K562 (cell line): ENCODE measurements at regions not wholly inside any gene's neighbourhood (a gene's known extent, or its start where the extent isn't known, plus 50 kb on each side); places are given as distances from the start of the nearest gene placed in this dataset.

ENCODE experiments used
- ELF2 ChIP-seq: fragments of 250-450 bp; sonication (Bioruptor Pico); IDR thresholded peaks from 2 replicates; pipeline ENCODE4 v1.5.0; 2021; ENCODE audit warnings: mild to moderate bottlenecking
- ETV5 ChIP-seq: sonication (generic); formaldehyde crosslinking; IDR thresholded peaks from 2 replicates; pipeline ENCODE4 v1.4.0; 2020; ENCODE audit warnings: low read depth, mild to moderate bottlenecking, missing genetic modification reagents
- HMGN3 ChIP-seq: IDR thresholded peaks from 2 replicates; pipeline ENCODE4 v1.6.1; 2011; ENCODE audit warnings: borderline replicate concordance, low read depth, mild to moderate bottlenecking, mixed read lengths, low read length; ENCODE audit not compliant: insufficient read length; ENCODE audit errors: extremely low read depth
- HNRNPH1 ChIP-seq: fragments of 200-400 bp; formaldehyde crosslinking; optimal IDR thresholded peaks from 2 replicates; pipeline ENCODE3; 2017; ENCODE audit warnings: low read depth, mild to moderate bottlenecking, low read length, moderate library complexity
- MAZ ChIP-seq, 2 experiments: fragments of 450-650 bp in 1 of 2; sonication (generic) in 1 of 2; formaldehyde crosslinking; IDR thresholded peaks in 1 of 2; conservative IDR thresholded peaks in 1 of 2; 2 replicates each; pipeline versions ENCODE4 v1.4.0 to v1.5.0; 2020; ENCODE audit warnings: mild to moderate bottlenecking in 1 of 2, missing genetic modification reagents in 1 of 2
- MEIS2 ChIP-seq: fragments of 450-650 bp; IDR thresholded peaks from 2 replicates; pipeline ENCODE4 v1.6.1; 2014; ENCODE audit warnings: mild to moderate bottlenecking; ENCODE audit not compliant: partially characterized antibody
- RFX7 ChIP-seq: fragments of 250-450 bp; sonication (Bioruptor Pico); IDR thresholded peaks from 2 replicates; pipeline ENCODE4 v1.5.1; 2021; ENCODE audit warnings: mild to moderate bottlenecking
- TAF15 ChIP-seq: fragments of 200-400 bp; formaldehyde crosslinking; IDR thresholded peaks from 2 replicates; pipeline ENCODE4 v1.6.1; 2017; ENCODE audit warnings: mild to moderate bottlenecking, low read depth, low read length, moderate library complexity
- ZNF696 ChIP-seq: fragments of 250-450 bp; sonication (Bioruptor Pico); conservative IDR thresholded peaks from 2 replicates; pipeline ENCODE4 v1.4.0; 2020; ENCODE audit warnings: mild to moderate bottlenecking, moderate library complexity
- TF ChIP-seq, protein P1 (sequence below): fragments of 450-650 bp; IDR thresholded peaks from 2 replicates; pipeline ENCODE4 v1.7.0; 2016; ENCODE audit warnings: borderline replicate concordance
- TF ChIP-seq, protein P2 (sequence below): sonication (generic); formaldehyde crosslinking; IDR thresholded peaks from 2 replicates; pipeline ENCODE4 v1.8.0; 2022; ENCODE audit warnings: mild to moderate bottlenecking, missing genetic modification reagents
- TF ChIP-seq, protein P3 (sequence below): fragments of 450-650 bp; formaldehyde crosslinking; IDR thresholded peaks from 2 replicates; pipeline ENCODE4 v1.4.0; 2020; ENCODE audit warnings: mild to moderate bottlenecking, moderate library complexity
- TF ChIP-seq, protein P4 (sequence below): fragments of 450-650 bp; IDR thresholded peaks from 2 replicates; pipeline ENCODE4 v1.6.1; 2017; ENCODE audit warnings: mild to moderate bottlenecking, moderate library complexity
- TF ChIP-seq, protein P5 (sequence below): fragments of 250-450 bp; sonication (Bioruptor Pico); IDR thresholded peaks from 2 replicates; pipeline ENCODE4 v1.4.0; 2020

DNA sequence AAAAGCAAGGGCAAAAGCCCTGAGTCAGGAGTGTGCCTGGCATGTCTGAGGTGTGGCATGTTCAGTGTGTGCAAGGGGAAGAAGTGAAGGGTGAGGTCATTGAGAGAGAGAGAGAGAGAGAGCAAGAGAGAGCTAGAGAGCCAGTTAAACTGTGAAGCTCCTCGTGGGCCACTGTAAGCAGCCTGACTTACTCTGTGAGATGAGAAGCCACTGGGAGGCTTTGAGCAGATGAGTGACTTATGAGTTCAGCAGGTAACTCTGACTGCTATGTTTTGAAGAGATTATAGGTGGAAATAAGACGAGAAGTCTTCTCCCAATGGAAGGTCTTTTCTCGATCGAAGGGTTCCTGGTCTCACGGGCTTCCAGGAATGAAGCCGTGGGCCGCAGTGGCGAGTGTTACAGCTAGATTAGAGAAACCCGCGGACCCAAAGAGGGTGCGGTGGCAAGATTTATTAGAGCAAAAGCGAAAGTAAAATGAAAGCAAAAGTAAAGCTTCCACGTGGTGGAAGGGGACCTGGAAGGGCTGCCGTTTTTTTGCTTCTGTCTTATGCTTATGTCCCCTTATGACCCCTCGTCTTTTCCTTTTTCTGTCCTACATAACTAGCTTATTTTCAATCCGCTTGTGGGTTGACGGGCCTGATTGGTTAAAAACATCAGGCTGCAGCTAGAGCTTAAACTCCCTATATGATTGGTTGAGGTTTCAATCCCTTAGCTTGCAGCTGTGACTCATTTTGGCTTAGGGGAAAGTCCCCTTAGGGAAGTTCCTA is 323.1 kb upstream of the FAM78B start (continued):
- no peak for TF ChIP-seq HNRNPH1
- no peak for TF ChIP-seq TAF15
- TF ChIP-seq, protein P1, sequence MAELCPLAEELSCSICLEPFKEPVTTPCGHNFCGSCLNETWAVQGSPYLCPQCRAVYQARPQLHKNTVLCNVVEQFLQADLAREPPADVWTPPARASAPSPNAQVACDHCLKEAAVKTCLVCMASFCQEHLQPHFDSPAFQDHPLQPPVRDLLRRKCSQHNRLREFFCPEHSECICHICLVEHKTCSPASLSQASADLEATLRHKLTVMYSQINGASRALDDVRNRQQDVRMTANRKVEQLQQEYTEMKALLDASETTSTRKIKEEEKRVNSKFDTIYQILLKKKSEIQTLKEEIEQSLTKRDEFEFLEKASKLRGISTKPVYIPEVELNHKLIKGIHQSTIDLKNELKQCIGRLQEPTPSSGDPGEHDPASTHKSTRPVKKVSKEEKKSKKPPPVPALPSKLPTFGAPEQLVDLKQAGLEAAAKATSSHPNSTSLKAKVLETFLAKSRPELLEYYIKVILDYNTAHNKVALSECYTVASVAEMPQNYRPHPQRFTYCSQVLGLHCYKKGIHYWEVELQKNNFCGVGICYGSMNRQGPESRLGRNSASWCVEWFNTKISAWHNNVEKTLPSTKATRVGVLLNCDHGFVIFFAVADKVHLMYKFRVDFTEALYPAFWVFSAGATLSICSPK: no peak; the same call in 1 of the 2 replicates
- peak in 1 of 2 experiments; percentile 56; a peak in 3 of 4 replicates for TF ChIP-seq MAZ (CRISPR knock-in tag; conservative IDR thresholded peaks at IDR 0.05 in 1 of 2, IDR thresholded peaks at IDR 0.05 in 1 of 2)
- TF ChIP-seq ZNF696 (CRISPR knock-in tag): no peak
- TF ChIP-seq, protein P2, sequence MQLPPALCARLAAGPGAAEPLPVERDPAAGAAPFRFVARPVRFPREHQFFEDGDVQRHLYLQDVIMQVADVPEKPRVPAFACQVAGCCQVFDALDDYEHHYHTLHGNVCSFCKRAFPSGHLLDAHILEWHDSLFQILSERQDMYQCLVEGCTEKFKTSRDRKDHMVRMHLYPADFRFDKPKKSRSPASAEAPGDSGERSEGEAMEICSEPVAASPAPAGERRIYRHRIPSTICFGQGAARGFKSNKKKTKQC (CRISPR knock-in tag): no peak; the same call in 1 of the 2 replicates
- TF ChIP-seq, protein P3, sequence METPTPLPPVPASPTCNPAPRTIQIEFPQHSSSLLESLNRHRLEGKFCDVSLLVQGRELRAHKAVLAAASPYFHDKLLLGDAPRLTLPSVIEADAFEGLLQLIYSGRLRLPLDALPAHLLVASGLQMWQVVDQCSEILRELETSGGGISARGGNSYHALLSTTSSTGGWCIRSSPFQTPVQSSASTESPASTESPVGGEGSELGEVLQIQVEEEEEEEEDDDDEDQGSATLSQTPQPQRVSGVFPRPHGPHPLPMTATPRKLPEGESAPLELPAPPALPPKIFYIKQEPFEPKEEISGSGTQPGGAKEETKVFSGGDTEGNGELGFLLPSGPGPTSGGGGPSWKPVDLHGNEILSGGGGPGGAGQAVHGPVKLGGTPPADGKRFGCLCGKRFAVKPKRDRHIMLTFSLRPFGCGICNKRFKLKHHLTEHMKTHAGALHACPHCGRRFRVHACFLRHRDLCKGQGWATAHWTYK (CRISPR knock-in tag): no peak; the same call in 1 of the 2 replicates
- peak; percentile 19 for TF ChIP-seq HMGN3
- no peak for TF ChIP-seq RFX7 (CRISPR knock-in tag)
- TF ChIP-seq ELF2 (CRISPR knock-in tag): no peak; the same call in 1 of the 2 replicates
- TF ChIP-seq, protein P4, sequence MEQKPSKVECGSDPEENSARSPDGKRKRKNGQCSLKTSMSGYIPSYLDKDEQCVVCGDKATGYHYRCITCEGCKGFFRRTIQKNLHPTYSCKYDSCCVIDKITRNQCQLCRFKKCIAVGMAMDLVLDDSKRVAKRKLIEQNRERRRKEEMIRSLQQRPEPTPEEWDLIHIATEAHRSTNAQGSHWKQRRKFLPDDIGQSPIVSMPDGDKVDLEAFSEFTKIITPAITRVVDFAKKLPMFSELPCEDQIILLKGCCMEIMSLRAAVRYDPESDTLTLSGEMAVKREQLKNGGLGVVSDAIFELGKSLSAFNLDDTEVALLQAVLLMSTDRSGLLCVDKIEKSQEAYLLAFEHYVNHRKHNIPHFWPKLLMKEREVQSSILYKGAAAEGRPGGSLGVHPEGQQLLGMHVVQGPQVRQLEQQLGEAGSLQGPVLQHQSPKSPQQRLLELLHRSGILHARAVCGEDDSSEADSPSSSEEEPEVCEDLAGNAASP: no peak
- TF ChIP-seq ETV5 (CRISPR knock-in tag): 0 out of 2 replicates have a peak, but pooled peaks have one; percentile 39
- peak; percentile 97 for TF ChIP-seq MEIS2
- TF ChIP-seq, protein P5, sequence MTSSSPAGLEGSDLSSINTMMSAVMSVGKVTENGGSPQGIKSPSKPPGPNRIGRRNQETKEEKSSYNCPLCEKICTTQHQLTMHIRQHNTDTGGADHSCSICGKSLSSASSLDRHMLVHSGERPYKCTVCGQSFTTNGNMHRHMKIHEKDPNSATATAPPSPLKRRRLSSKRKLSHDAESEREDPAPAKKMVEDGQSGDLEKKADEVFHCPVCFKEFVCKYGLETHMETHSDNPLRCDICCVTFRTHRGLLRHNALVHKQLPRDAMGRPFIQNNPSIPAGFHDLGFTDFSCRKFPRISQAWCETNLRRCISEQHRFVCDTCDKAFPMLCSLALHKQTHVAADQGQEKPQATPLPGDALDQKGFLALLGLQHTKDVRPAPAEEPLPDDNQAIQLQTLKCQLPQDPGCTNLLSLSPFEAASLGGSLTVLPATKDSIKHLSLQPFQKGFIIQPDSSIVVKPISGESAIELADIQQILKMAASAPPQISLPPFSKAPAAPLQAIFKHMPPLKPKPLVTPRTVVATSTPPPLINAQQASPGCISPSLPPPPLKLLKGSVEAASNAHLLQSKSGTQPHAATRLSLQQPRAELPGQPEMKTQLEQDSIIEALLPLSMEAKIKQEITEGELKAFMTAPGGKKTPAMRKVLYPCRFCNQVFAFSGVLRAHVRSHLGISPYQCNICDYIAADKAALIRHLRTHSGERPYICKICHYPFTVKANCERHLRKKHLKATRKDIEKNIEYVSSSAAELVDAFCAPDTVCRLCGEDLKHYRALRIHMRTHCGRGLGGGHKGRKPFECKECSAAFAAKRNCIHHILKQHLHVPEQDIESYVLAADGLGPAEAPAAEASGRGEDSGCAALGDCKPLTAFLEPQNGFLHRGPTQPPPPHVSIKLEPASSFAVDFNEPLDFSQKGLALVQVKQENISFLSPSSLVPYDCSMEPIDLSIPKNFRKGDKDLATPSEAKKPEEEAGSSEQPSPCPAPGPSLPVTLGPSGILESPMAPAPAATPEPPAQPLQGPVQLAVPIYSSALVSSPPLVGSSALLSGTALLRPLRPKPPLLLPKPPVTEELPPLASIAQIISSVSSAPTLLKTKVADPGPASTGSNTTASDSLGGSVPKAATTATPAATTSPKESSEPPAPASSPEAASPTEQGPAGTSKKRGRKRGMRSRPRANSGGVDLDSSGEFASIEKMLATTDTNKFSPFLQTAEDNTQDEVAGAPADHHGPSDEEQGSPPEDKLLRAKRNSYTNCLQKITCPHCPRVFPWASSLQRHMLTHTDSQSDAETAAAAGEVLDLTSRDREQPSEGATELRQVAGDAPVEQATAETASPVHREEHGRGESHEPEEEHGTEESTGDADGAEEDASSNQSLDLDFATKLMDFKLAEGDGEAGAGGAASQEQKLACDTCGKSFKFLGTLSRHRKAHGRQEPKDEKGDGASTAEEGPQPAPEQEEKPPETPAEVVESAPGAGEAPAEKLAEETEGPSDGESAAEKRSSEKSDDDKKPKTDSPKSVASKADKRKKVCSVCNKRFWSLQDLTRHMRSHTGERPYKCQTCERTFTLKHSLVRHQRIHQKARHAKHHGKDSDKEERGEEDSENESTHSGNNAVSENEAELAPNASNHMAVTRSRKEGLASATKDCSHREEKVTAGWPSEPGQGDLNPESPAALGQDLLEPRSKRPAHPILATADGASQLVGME (CRISPR knock-in tag): no peak
